ENCODE measurements at regions not wholly inside any gene's neighbourhood (a gene's known extent, or its start where the extent isn't known, plus 50 kb on each side); places are given as distances from the start of the nearest gene placed in this dataset.
A peak's percentile ranks its signal among the peaks of the same experiment; 100 is the strongest.

DNA sequence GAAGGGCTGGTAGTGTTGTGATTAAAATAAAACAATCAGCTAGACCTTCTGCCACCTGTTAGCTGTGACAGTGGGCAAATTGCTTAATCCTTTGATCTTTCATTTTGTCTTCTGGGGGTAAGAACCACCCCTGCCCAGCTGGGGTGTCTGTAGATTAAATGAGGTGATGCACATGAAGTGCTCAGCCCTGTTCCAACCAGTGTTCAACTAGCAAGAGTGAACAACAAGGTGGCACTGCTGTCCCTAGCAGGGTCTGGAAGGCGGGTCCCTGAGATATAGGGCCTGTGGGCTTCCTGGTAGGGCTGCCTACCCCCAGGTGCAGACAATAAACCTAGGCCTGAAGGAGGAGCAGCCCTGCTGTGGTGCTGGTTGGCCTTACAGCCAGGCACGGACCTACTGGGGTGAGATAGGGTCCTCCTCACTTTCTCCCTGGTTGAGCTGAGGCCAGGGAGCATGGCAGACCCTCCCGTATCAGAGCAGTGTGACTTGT is 60.6 kb downstream of the ARL6IP4 start:
- no peak for DNase-seq (ENCODE audit: low spot score)

DNA sequence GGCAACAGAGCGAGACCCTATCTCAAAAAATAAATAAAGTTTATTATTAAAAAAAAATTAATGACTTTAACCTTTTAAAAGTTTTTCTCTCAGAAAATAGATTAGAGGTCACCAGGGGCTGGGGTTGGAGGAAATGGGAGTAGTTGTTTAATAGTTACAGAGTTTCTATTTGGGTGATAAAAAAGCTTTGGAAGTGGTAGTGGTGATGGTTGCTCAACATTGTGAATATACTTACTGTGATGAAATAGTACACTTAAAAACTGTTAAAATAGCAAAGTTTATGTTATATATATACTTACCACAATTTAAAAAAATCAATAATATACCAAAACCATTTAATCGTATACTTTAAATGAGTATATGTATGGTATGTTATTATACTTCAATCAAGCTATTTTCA is 59.6 kb downstream of the ARL6IP4 start:
- no peak for DNase-seq (ENCODE audit: low spot score)

DNA sequence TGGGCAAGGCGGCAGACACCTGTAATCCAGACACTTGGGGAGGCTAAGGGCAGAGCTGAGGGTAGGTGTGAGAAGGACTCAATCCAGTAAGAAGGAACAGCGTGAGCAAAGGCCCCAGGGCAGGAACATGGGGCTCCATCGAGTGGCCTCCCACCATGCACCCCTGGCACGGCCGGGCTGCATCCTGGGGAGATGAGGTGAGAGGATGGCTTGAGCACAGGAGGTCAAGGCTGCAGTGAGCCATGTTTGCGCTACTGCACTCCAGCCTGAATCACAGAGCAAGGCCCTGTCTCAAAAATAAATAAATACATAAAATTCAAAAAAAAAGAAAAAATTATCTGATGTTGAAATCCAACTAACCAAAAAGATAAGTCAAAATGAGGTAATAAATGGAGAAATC is 58.5 kb downstream of the ARL6IP4 start:
- no peak for DNase-seq (ENCODE audit: low spot score)

DNA sequence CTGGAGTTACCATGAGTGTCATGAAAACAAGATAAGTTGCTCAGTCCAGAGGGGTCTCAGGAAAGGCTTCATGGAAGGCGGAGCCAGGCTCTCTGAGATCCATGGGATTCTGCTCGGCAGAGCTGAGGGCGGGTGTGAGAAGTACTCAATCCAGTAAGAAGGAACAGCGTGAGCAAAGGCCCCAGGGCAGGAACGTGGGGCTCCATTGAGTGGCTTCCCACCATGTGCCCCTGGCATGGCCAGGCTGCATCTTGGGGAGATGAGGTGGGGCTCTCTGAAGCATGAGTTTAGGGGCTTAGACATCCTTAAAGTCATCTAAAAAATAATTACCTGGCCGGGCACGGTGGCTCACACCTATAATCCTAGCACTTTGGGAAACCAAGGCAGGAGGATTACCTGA is 58.0 kb downstream of the ARL6IP4 start:
- DNase-seq (ENCODE audit: low spot score) = no peak

DNA sequence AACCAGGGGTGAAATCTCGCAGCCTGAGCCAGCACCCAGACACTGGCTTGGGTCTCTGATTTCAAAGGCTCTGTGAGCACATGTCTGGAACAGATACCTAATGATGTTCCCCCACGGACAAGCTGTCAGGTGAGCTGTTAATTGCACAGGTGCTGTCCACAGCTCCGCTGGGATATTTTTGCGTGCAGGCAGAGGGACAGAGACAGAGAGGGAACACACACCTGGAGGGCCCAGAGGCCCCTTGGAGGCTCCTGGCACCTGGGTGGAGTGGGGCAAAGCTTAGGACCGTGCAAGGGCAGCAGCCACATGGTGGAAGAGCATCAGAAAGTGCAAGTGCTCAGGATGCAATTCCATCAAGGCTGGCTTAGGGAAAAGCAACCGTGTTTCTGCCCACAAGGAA is 57.3 kb downstream of the ARL6IP4 start:
- no peak for DNase-seq (ENCODE audit: low spot score)

DNA sequence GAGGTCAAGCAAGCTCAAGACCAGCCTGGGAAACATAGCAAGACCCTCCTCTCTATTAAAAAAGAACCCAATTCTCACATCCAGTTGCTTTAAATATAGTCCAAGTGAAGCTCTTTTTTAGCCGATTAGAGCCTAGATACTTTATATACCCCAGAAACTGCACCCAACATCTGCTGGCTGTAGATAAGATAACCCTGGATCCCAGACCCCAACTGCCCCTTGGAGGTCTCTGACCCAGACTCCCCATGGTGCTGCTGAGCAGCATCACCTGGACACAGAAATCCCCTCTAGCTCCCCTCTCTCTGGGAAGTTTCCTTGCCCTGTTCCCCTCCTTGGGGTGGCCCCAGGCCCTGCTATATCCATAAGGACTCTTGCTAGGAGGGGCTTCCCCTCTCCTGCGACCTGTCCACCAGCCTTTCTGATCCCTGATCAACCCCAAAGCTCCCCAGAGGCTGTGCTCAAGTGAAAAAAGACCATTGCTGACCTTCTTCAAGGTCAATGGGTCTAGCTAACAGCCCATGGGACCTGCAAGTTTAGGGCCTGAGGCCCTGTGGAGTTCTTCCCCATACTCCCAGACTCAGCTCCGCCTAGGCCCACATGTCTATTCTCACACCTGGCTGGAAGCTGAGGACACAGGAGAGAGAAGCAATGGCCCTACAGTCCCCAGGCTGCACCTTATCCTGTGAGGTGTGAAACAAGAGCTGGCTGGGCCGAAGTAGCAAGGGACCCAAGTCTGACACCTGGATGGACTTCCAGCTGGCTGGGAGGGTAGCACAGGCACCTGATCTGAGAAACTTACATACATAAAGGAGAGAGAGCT is 56.2 kb downstream of the ARL6IP4 start:
- no peak for DNase-seq (ENCODE audit: low spot score)

DNA sequence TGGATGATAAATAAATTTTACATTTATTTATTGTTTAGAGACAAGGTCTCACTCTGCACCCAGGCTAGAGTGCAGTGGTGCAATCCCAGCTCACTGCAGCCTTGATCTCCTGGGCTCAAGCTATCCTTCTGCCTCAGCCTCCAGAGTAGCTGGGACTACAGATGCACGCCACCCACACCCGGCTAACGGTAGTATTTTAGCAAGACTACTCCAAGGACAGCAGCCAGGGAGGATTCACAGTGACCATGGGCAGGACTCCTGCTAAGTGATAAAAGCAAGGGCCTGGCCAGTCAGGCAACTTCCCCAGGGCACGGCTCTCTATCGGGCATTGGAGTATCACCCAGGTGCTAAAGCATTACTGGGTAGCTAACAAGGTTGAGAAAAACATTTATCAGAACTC is 55.4 kb downstream of the ARL6IP4 start:
- DNase-seq (ENCODE audit: low spot score) = no peak

DNA sequence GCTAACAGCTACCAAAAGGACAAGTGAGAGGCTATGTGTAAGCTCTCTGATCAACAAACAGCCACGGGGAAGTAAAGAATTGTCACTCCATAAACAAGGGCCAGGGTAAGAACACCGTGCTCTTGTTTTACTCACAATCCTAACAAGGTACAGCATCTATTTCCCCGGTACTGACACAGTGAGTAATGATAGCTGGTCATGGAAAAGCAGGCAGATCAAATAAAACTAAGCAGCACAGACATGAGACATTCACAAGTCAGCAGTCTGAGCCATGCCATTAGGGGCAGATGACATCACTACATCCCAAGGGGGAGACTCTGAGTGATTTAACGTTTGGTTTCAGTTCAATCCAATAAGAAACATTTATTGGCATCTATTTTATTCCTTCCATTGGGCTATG is 54.4 kb downstream of the ARL6IP4 start:
- DNase-seq (ENCODE audit: low spot score) = peak; percentile 71

DNA sequence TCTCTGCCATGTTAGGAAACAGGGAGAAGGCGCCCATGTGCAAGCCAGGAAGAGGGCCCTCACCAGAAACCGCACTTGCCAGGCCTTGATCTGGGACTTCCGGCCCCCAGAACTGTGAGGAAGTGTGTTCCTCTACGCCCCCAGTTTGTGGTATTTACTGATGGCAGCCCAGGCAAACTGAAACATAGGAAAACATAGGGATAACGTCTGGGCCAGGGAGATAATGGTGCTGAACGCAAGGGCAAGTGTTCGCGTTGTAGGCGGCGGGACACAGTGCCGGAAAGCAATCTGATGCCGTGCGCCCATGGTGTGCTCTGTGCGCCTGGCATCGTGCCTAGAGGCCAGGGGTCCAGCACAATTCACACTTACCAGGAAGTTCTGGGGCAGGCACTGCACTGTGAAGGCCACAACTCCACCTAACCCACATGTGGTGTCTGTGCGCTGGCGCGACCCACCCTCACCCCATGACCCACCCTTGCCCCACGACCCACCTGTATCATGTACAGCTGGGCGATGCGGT is 53.6 kb downstream of the ARL6IP4 start:
- no peak for DNase-seq (ENCODE audit: low spot score)

DNA sequence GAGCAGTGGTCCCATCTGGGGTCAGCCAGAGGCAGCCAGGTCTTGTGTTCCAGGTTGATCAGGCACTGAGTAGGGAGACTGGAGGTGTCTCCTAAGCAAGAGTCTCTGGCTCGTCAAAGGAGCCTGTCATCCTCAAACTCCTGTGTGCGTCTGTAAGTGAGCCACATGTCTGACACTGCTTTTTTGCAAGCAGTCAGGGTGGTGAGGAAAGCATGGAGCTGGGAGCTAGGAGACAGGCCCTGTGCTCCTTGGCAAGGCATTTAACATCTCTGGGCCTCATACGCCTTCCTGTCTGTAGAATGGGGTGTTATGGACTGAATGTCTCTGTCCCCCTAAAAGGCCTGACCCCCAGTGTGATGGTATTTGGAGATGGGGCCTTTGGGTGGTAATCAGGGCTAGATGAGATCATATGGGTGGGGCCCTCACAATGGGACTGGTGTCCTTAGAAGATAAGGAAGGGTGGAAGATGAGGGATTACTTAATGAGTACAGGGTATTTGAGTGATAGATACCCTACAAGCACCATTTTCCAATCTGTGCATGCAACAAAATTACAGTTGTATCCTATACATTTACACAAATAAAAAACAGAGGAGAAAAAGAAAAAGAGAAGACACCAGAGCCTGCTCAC is 53.0 kb downstream of the ARL6IP4 start:
- DNase-seq (ENCODE audit: low spot score) = no peak

DNA sequence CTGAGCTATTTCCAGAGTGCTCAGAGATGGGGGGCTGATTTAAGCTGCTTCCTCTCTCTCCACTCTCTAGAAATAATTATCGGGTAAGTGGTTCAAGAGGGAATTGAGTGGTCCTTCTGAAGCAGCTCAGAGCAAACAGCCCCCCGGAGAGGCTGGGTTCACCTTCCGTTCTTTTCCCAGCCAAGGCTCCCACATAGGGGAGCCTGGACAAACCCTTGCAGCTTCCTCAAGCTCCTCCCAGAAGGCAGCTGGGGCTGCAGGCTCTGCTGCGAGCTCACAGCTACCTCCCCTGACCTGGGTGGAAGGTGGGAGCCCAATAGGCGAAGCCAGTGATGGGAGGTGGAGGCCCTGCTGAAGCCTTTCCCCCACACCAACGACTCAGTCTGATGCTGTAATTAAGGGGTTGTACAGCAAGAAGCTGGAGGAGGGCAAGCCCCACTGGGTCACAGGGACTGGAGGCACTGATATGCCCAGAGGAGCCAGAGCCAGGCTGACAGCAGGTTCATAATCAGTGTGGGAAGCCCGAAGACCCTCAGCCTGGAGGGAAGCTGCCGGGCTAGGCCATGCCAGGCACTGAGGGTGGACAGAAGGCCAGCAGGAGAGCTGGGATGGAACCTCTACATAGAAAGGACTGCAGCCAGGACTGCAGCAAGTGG is 52.4 kb downstream of the ARL6IP4 start:
- DNase-seq (ENCODE audit: low spot score) = no peak
